D721Med (cell line): ENCODE measurements at regions not wholly inside any gene's neighbourhood (a gene's known extent, or its start where the extent isn't known, plus 50 kb on each side); places are given as distances from the start of the nearest gene placed in this dataset.

Source experiments
- DNase-seq: peaks from one replicate; pipeline ENCODE4 v3.0.0; 2011; ENCODE audit warnings: low spot score; ENCODE audit not compliant: insufficient read length
- FAIRE-seq: peaks from 2 replicates; lab custom pipeline; 2011; peaks lifted over from hg19 to GRCh38; lab: Jason Lieb, UNC
- CTCF ChIP-seq: IDR thresholded peaks from 2 replicates; pipeline ENCODE4 v1.5.1; 2012; ENCODE audit warnings: mild to moderate bottlenecking, control low read depth; ENCODE audit not compliant: insufficient read depth; ENCODE audit errors: missing control alignments

- DNase-seq (no peak), FAIRE-seq (no peak)
- no peak for TF ChIP-seq CTCF
Measured at GRCh38 chr9:115220319-115221005, 102.5 kb upstream of the TNC start.

- no peak for FAIRE-seq
- DNase-seq: no peak
- TF ChIP-seq CTCF: no peak
Measured at GRCh38 chr9:115223471-115223870, 105.5 kb upstream of the TNC start.

GRCh38 chr9:115225459-115226116, 107.6 kb upstream of the TNC start:
- TF ChIP-seq CTCF: no peak
- FAIRE-seq (no peak), DNase-seq (no peak)

- DNase-seq: no peak
- peak; percentile 32 for TF ChIP-seq CTCF
- FAIRE-seq: no peak
Measured at GRCh38 chr9:115226152-115226551, 108.2 kb upstream of the TNC start.

- TF ChIP-seq CTCF: no peak
- FAIRE-seq (no peak), DNase-seq (no peak)
Measured at GRCh38 chr9:115229496-115229895, 111.5 kb upstream of the TNC start.

- DNase-seq (no peak), FAIRE-seq (no peak)
- TF ChIP-seq CTCF: no peak
Measured at GRCh38 chr9:115230924-115231515, 113.1 kb upstream of the TNC start.
